HG03196 (cell line): ENCODE measurements at regions not wholly inside any gene's neighbourhood (a gene's known extent, or its start where the extent isn't known, plus 50 kb on each side); places are given as distances from the start of the nearest gene placed in this dataset.

Source experiments
- ATAC-seq: cut with Tn5 transposase; IDR thresholded peaks from one replicate; pipeline ENCODE4 v1.9.1; 2021; ENCODE audit not compliant: unreplicated experiment

- no peak for ATAC-seq
Measured at GRCh38 chr9:1732670-1733069, 282.5 kb upstream of the SMARCA2 start.

- ATAC-seq: no peak
Measured at GRCh38 chr9:1738511-1739100, 276.5 kb upstream of the SMARCA2 start.

- ATAC-seq: no peak
Measured at GRCh38 chr9:1743121-1743960, 271.8 kb upstream of the SMARCA2 start.

- ATAC-seq: no peak
Measured at GRCh38 chr9:1745980-1746379, 269.2 kb upstream of the SMARCA2 start.

GRCh38 chr9:1747417-1747967 lies 267.7 kb upstream of the SMARCA2 start:
- no peak for ATAC-seq

GRCh38 chr9:1748407-1748806 lies 266.7 kb upstream of the SMARCA2 start:
- no peak for ATAC-seq

GRCh38 chr9:1757186-1757585 lies 258.0 kb upstream of the SMARCA2 start:
- ATAC-seq: no peak

- ATAC-seq: peak; percentile 53
Measured at GRCh38 chr9:1759009-1759408, 256.1 kb upstream of the SMARCA2 start.

- ATAC-seq: no peak
Measured at GRCh38 chr9:1759771-1760300, 255.3 kb upstream of the SMARCA2 start.

GRCh38 chr9:1761807-1762206 lies 253.3 kb upstream of the SMARCA2 start:
- ATAC-seq: no peak

- ATAC-seq: no peak
Measured at GRCh38 chr9:1766042-1766441, 249.1 kb upstream of the SMARCA2 start.

GRCh38 chr9:1768561-1768960 lies 246.6 kb upstream of the SMARCA2 start:
- no peak for ATAC-seq

GRCh38 chr9:1771094-1771789 lies 243.9 kb upstream of the SMARCA2 start:
- no peak for ATAC-seq

GRCh38 chr9:1775230-1775629 lies 239.9 kb upstream of the SMARCA2 start:
- no peak for ATAC-seq

GRCh38 chr9:1776668-1777067 lies 238.5 kb upstream of the SMARCA2 start:
- no peak for ATAC-seq

- ATAC-seq: no peak
Measured at GRCh38 chr9:1791191-1791590, 224.0 kb upstream of the SMARCA2 start.

GRCh38 chr9:1794547-1795270 lies 220.4 kb upstream of the SMARCA2 start:
- ATAC-seq: no peak

GRCh38 chr9:1804128-1804865 lies 210.8 kb upstream of the SMARCA2 start:
- no peak for ATAC-seq

- ATAC-seq: no peak
Measured at GRCh38 chr9:1829719-1830118, 185.4 kb upstream of the SMARCA2 start.

GRCh38 chr9:1832960-1833359 lies 182.2 kb upstream of the SMARCA2 start:
- no peak for ATAC-seq
